ENCODE measurements at regions not wholly inside any gene's neighbourhood (a gene's known extent, or its start where the extent isn't known, plus 50 kb on each side); places are given as distances from the start of the nearest gene placed in this dataset.

GRCh38 chr2:128424406-128425171, 105.9 kb upstream of the HS6ST1 start:
- no TSS peak for BruUV-seq (replicated peaks)
- in situ Hi-C loops (cut with MboI), result no loop called here
- no peak overlapping the region for H3K4me3 ChIP-seq
- H2AFZ ChIP-seq (ENCODE audit: low read depth, low read length), result no peak overlapping the region
- H3K27me3 ChIP-seq (ENCODE audit: control insufficient read depth in 2 of 2, insufficient read depth in 2 of 2, low read length in 2 of 2), result peaks cover 7 to 50% of the 10 kb centered on the region in 2 experiments; a peak in 4 of 5 replicates
- H3K4me1 ChIP-seq (replicated peaks in 1 of 2; ENCODE audit: control insufficient read depth in 2 of 2, insufficient read depth in 2 of 2, low read length in 2 of 2), result no peaks in the 10 kb centered on the region
- no peak for TF ChIP-seq BRD9 (IDR thresholded peaks at IDR 0.05; ENCODE audit: low read depth, partially characterized antibody)
- TF ChIP-seq E2F5 (CRISPR knock-in tag; IDR thresholded peaks at IDR 0.05), result no peak
- no peak for TF ChIP-seq PKNOX1 (IDR thresholded peaks at IDR 0.05)
- TF ChIP-seq, protein P1, sequence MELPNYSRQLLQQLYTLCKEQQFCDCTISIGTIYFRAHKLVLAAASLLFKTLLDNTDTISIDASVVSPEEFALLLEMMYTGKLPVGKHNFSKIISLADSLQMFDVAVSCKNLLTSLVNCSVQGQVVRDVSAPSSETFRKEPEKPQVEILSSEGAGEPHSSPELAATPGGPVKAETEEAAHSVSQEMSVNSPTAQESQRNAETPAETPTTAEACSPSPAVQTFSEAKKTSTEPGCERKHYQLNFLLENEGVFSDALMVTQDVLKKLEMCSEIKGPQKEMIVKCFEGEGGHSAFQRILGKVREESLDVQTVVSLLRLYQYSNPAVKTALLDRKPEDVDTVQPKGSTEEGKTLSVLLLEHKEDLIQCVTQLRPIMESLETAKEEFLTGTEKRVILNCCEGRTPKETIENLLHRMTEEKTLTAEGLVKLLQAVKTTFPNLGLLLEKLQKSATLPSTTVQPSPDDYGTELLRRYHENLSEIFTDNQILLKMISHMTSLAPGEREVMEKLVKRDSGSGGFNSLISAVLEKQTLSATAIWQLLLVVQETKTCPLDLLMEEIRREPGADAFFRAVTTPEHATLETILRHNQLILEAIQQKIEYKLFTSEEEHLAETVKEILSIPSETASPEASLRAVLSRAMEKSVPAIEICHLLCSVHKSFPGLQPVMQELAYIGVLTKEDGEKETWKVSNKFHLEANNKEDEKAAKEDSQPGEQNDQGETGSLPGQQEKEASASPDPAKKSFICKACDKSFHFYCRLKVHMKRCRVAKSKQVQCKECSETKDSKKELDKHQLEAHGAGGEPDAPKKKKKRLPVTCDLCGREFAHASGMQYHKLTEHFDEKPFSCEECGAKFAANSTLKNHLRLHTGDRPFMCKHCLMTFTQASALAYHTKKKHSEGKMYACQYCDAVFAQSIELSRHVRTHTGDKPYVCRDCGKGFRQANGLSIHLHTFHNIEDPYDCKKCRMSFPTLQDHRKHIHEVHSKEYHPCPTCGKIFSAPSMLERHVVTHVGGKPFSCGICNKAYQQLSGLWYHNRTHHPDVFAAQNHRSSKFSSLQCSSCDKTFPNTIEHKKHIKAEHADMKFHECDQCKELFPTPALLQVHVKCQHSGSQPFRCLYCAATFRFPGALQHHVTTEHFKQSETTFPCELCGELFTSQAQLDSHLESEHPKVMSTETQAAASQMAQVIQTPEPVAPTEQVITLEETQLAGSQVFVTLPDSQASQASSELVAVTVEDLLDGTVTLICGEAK (IDR thresholded peaks at IDR 0.05), result no peak
- TF ChIP-seq, protein P1 (CRISPR knock-in tag; IDR thresholded peaks at IDR 0.05), result no peak
- H3K27ac ChIP-seq (ENCODE audit: extremely low read depth, low read depth, low read length), result no peak overlapping the region
- ChIA-PET POLR2A (no interaction called here), CTCF (ENCODE audit: low intra/inter-chr PET ratio) (no interaction called here)
- FAIRE-seq, result no peak
- no peaks in the 10 kb centered on the region; the same call in 1 of the 2 replicates for H3K9me3 ChIP-seq (replicated peaks; ENCODE audit: control insufficient read depth, insufficient read depth, low read depth, low read length)
- WGBS (ENCODE audit: insufficient coverage, low coverage, missing lambda C conversion rate), result under 1% methylated on average over 11 of the region's 11 CpGs
- intact Hi-C loops (cut with micrococcal nuclease), result no loop called here
- no peaks in the 10 kb centered on the region for H4K20me1 ChIP-seq (replicated peaks; ENCODE audit: control insufficient read depth, insufficient read depth, low read length)
- no peak for ATAC-seq
- no peaks in the 10 kb centered on the region for H3K36me3 ChIP-seq (ENCODE audit: control insufficient read depth, insufficient read depth, low read length)
- H3K9me1 ChIP-seq (ENCODE audit: control insufficient read depth, insufficient read depth, low read length), result no peaks in the 10 kb centered on the region
- H3K79me2 ChIP-seq (ENCODE audit: control insufficient read depth, insufficient read depth, low read length), result no peaks in the 10 kb centered on the region
- no peak overlapping the region for H3K9ac ChIP-seq (ENCODE audit: insufficient read depth in 1 of 2, low read depth in 2 of 2, low read length in 2 of 2)
- H3K4me2 ChIP-seq (ENCODE audit: insufficient read depth, low read length), result no peak overlapping the region
- DNase-seq (ENCODE audit: extremely low read depth in 1 of 4, low spot score in 3 of 4), result no peak
